ENCODE measurements at regions not wholly inside any gene's neighbourhood (a gene's known extent, or its start where the extent isn't known, plus 50 kb on each side); places are given as distances from the start of the nearest gene placed in this dataset.

DNA sequence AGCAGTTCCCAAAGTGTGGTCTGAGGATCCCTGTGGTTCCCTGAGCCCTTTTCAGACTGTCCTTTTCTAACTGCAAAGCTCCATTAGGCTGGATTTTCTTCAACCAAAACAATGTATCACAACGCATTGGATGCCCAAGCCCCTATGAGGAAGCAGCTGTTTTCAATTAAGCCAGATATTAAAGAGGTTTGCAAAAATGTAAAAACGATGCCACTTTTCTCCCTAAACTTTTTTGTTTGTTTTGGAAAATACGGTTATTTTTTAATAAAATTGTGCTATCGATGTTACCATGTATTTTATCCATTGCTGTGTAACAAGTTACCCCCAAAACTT, 170.4 kb upstream of the BCOR start:
- DNase-seq: no peak

DNA sequence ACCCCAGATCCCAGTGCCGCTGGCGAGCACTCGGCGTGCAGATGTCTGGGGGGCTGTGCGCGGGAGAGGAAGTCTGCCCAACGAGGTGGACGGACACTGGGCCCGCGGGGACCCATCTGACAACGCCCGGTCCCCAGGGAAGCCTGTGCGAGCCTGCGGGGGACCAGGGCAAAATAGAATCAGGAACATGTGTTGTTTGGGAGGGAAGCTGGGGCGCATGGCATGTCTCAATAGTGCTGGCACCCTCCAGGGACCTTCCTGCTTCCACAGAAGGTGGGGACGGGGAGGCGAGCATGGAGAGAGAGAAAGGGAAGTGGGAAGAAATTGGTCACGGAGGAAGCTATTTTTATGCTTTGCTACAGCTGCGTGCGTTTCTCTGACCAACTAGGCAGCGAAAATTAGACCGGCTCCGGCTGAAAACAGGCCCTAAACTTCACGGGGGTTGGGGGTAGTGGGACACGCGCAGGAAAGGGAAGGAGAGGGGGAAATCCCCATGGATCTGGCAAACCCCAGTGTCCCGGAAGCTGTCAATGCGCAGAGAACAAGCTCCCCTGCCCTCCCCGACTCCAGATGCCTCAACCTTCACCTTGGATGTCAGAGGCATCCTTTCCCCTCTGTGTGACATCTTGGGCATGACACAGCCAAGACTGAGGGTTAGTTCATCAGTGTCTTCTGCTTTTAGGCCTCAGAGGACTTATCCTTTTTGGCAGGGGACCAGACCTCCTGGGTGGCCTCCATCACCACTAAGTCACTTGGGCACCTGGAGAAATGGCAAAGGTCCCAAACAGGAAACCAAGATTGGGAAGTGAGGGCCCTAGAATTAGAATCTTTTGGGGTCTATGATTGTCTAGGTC, 169.8 kb upstream of the BCOR start:
- no peak for DNase-seq

DNA sequence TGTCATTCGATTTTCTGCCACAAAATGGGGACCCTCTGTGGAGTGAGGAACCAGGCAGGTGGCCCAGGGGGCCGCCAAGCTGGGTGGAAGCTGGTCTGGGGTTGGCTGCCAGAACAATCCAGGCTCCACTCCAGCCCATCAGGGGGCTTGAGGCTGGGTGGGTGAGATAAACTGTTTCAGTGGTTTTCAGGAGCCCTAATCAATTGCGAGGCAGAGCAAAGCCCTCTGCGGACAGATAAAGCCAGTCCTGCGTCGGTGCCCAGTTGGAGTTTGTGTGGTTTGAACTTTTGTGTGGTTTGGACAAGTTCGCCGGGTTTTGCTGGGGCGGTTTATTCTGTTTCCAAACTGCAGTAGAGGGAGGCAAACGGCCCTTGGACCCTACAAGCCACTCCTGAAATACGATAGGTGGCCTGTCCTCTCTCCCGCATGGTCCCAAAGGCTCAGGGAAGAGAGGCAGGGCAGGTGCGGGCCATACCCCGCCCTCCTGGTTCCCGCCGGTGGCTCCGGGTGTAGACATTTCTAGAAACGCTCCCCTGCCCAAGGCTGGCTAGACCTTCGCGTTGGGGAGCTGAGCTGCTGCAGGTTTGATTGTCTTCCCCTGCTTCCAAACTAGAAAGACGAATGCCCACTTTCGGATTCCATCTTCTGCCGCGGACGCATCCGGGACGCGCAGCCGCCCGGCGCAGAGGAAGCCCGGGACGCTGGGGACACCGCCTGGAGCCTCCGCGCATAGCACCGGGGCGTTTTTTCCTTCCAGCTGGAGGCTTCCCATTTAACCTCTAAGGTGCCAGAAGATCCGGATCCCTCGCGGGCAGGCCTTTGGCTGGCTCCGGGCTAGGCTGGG, 169.0 kb upstream of the BCOR start:
- DNase-seq: no peak

GRCh38 chrX:40265936-40266335, 168.2 kb upstream of the BCOR start:
- DNase-seq: no peak

- DNase-seq: no peak
Measured at GRCh38 chrX:40263014-40263560, 165.3 kb upstream of the BCOR start.

GRCh38 chrX:40262157-40263013, 164.6 kb upstream of the BCOR start:
- DNase-seq: no peak

GRCh38 chrX:40261833-40262156, 164.0 kb upstream of the BCOR start:
- DNase-seq: no peak

DNA sequence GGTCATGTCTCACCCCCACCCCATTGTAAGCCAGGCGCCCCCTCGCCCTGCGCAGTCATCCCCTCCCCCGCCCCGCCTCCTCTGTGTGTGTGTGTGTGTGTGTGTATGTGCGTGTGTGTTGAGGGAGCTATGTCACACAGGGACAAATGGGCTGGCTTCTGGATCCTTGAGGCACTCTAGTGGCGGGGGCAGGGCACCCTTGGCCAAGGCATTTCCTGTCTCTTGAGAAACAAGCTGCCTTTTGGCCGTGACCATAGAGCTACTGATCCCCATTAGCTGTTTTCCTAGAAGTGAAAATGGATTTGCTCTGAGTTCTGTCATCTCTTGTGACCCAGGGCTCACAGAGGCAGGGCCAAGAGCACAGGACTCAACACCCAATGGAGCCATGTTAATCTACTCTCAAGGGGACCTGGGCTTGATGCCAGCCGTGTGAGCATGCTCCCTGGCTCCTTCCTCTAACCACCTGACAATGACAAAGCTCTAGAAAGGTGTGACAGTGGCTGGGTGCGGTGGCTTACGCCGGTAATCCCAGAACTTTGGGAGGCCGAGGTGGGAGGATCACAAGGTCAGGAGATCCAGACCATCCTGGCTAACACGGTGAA, 162.5 kb upstream of the BCOR start:
- DNase-seq: no peak

GRCh38 chrX:40258909-40259308, 161.2 kb upstream of the BCOR start:
- DNase-seq: no peak

GRCh38 chrX:40253771-40254170, 156.0 kb upstream of the BCOR start:
- no peak for DNase-seq

DNA sequence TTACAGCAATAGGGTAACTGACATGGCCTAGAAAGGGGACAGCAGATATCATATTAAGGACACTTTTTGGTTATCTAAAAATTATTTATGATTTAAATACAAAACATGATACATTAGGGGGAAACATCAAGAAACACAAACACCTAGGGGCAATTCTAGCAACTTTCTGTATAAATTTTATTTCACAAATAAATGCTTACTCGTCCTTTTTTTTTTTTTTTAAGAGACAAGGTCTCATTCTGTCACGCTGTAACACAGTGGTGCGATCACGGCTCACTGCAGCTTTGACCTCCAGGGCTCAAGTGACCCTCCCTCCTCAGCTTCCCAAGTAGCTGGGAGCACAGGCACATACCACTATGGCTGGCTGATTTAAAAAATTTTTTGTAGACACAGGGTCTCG, 151.8 kb upstream of the BCOR start:
- no peak for DNase-seq

DNA sequence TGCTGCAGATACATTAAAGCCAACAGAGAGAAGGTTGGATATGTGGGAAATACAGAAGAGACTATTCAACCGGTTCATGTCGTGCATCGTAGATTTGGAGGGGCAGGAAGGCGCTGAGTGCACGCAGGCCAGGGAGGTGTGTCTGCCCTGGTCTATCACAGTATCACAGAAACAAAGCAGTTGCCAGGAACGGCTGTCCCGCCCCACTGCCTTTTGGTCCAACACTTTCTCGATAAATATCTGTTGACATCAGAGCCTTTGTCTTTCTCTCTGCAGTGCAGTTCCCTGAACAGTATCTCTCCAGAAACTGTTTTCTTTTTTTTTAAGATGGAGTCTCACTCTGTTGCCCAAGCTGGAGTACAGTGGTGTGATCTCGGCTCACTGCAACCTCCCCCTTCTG, 151.1 kb upstream of the BCOR start:
- no peak for DNase-seq

- DNase-seq: no peak
Measured at GRCh38 chrX:40247848-40248622, 150.3 kb upstream of the BCOR start.

DNA sequence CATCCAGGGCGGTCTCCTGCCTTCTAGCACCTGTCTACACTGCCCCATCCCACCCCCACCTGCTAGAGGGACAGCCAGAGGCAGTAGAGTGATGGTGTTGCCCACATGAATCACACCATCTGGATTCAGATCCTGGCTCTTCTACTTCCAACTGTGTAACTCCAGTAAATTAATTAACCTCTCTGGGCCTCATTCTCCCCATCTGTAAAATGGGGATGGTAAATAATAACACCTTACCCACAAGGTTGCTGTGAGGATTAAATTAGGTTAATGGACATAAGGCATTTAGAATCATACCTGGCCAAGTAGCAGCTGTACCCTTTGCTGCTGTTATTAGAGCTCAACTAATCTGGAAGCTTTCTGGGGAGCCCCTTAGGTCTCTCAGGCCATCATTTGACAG, 149.6 kb upstream of the BCOR start:
- DNase-seq: no peak

- DNase-seq: no peak
Measured at GRCh38 chrX:40245488-40246071, 147.8 kb upstream of the BCOR start.

DNA sequence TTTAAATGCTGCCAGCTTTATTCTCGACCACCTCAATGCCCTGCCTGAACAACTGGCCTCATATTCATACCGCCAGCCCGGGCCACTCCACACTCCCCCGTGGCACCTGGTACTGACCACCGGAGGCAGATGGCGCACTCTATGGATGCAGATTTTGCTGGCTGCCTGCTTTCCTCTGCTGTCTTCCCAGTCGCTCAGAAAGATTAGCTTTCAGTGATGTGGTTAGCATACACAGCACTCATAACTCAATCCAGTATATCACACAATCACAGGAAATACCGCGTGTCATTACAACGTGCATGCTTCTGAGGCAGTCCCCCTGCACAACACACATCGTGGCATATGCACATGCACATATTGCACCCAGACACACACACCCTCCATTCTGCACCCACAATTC, 147.2 kb upstream of the BCOR start:
- DNase-seq: no peak

DNA sequence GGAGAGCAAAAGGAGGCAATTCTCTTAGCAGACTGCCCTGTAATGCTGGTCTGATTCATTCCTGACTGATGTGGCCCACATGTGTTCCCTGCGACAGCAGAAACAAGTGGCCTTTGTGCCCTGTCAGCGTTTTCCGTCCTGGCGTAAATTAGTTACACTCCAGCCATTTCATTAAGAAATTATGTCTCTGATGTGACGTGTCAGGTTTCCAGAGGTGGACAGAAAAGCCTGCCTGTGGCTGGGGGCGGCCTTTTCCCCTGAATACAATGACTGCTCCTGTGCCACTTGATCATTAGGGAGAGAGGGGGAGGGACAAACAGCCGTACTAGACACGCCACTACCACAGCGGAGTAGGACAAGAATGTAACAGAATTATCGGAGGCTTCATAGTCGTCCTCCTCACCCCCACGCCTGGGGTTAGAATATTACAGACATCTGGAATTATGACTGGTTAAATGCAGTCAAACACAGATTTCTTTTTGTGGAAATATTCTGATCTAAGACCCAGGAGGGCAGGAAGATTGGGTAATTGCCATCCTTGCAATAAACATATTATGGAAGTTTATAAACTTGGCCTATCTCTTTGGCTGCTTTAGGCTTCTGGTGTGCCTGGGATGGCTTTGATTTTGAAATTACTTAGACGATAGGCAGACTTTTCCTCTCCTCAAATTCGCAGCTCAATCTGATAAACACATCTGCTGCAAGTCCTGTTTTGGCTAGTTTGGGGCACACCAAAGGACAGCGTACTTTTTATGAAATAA, 146.2 kb upstream of the BCOR start:
- DNase-seq: no peak

GRCh38 chrX:40240844-40241243, 143.1 kb upstream of the BCOR start:
- no peak for DNase-seq

- no peak for DNase-seq
Measured at GRCh38 chrX:40237731-40238178, 140.0 kb upstream of the BCOR start.

DNA sequence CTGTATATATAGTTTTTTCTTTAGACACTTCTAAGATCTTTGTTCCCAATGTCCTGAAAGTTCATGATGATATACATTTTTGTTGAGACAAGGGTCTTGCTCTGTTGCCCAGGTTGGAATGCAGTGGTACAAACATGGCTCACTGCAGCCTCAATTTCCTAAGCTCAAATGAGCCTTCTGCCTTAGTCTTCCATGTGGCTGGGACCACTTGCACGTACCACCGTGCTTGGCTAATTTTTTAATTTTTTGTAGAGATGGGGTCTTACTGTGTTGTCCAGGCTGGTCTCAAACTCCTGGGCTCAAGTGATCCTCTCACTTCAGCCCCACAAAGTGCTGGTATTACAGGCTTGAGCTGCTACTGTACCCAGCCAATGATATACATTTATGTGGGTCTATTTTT, 132.9 kb upstream of the BCOR start:
- DNase-seq: no peak

DNA sequence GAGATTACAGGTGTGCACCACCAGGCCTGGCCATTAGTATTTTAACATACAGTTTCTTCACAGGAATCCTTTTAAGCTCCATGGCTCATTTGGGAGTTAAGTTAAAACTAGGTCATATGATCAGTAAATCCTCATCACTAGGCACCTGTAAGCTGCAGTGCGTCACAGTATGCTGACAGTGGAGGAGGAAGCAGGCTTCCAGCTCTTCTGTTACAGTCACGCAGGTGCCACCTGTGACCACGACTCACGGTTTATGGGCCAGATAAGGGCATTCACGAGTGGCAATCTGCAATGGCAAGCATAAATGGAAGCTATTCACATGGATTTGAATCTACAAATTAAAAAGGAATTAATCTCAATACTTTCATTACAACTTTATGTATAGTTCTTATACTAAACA, 129.4 kb upstream of the BCOR start:
- DNase-seq: no peak
